NCI-H1105 (cell line): ENCODE measurements at regions not wholly inside any gene's neighbourhood (a gene's known extent, or its start where the extent isn't known, plus 50 kb on each side); places are given as distances from the start of the nearest gene placed in this dataset.

Experiments used
- DNase-seq: peaks from one replicate; lab custom pipeline; 2025; lab: John Stamatoyannopoulos, UW

DNA sequence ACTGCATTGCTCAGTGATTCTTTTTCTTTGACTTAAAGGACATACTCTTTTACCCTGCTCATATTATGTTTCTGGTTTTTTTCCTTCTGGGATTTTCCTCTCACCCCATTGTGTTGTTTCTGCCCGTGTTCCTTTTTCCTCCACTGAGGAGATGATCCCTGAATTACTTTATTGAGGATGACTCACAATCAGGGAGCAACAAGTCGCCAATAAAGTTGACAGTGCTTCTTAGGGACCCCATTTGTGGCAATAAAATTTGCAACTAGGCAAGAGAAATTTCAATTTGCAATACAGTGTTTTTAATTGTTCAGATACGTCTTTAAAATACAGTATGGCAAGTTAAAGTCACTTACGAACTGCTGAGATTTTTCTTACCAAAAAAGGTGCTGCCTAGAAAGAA, 217.9 kb downstream of the SOX4 start:
- no peak for DNase-seq

DNA sequence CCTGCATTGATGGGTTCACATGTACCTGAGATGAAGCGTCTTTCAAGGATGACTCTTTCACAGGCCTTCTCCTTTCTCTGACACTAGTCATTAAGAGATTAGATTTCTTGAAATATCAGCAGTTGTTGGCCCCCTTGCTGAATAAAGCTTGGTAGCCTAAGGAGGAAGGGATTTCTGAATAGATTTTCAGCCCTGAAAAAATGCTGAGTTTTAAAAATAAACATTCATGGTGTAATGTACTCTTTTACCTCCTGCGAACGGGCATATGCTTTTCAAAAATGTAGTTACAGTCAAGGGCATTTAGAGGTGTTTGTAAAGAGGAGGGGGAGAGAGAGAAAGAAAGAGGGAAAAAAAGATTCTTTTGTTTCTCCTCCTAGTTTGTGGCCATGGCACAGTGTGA, 222.7 kb downstream of the SOX4 start:
- DNase-seq, result no peak

DNA sequence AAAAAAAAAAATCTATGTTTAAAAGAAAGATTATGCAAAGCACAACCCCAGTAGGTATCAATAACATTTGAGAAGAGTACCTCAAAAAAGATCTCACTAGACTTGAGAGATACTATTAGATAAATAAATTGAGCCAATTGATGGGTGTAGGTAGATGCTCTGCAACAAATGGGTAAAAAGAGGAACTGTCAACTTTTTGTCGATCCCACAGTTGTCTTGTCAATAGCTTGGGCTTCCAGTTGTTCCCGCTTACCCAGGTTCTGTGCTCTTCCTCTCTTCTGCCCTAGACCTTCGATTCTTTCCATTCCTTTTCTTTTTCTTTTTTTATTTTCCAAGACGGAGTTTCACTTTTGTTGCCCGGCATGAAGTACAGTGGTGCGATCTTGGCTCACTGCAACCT, 226.9 kb downstream of the SOX4 start:
- DNase-seq, result no peak

DNA sequence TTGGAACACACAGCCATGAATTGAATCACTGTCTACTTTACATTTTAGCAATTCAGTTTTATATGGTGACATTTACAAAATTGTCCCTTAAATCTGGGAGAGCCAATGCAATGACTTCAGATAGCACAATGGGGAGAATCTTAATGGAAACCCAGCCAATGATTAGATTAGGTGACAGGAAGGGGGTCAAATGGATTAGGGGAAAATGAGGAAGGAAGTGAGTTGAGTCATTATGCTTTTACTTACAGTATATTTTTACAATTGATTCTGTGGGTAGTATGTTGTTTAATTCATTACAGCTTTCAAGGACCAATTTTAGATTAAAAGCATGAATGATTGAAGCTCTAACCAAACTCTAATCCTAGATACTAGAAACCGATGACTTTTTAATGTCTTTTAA, 229.8 kb downstream of the SOX4 start:
- DNase-seq, result no peak

DNA sequence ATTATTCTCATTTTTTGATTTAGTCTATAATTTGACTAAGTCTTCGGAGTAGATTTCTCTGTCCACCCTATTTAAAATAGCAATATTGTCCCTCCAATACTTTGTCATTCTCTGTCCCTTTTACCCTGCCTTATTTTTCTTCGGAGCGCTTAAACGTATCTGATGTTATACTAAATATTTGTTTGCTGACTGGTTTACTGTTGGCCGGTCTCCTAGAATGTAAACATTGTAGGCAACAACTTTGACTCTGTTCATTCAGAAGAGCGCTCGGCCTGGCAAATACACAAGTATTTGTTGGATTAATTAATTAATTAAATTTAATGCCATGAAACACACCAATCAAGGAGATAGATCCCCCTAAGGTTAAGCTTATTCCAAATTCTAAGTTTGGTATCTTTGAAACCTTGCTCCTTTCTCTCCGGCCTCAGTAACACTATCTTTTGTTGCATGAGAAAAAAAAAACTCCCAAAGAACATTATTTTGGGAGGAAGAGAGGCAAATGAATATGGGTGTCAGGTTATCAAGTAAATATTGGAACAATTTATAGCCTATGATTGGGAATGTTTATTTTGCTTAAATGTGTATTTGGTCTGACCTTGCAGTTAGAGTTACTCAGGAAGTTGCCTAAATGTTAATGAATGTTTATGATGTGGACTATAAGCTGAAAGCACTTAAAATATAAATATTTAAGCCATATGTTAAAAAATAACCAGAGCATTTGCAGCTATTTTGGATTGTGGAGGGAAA, 231.1 kb downstream of the SOX4 start:
- DNase-seq, result peak; percentile 10

DNA sequence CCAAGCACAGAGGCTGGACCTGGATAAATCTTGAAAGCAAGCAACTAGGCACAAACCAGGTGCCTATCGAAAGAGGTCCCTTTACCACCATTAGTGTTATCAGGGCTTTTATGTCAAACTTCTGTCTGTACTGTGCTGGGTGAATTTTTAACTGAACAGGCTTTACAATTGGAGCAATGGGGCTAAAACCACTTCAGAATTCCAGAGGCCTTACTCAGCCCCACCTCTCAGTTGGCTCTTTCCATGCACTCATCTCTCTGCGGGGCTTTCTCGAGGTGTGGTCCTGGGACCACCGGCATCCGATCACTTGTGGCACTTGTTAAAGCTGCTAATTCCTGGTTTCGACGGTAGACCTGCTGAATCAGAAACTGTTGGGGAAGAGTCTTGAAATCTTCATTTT, 232.5 kb downstream of the SOX4 start:
- no peak for DNase-seq

DNA sequence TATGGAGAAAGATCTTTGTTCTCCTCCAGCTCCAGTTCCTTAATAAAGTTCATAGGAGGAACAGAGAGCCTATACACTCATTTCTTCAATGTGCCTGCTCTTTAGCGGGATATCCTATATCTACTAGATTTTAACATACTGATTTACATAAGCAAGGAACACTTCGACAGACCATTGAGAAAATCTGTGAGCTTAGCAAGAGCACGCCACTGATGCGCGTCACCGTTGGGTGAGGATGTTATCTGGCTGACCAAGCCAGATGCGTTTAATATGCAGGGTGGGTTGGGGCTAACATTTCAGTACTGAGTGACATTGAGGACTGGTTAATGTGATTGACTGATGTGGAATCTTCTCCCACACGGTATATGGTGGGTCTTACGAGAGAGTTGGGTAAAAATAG, 233.4 kb downstream of the SOX4 start:
- no peak for DNase-seq

DNA sequence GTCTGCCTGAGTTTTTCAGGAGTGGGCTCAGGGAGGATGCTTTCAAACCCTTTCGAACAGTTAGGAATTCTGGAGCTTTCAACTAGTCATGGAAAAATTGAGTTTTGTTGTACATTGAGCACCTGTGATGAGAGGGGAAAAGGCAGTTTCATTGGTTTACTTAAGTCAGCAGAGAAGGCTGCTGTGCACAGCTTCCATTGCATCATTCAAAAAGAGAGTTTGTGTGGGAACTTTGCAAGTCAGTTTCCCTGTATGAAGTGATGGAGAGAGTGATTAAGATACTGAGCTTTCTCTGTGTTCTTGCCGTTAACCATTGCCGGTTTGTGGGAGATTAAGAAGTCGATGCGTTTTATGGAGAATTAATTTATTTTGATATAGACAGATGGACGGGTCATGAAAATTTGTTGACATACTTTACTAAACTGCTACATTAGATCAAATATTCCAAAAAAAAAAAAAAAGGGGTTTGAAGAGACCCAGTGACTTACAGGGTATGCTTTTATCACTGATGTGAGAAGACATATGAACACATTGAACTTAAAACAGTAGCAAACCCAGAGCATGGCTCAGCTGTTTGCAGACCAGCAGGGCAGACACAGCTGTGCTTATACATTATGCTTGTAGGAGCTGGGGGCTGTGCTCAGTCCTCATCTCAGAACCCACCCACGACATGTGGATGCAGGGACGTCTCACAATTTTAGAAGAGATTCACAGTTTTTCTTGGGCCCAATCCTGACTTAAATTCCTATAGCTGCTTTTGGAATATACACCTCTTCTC, 234.1 kb downstream of the SOX4 start:
- no peak for DNase-seq

DNA sequence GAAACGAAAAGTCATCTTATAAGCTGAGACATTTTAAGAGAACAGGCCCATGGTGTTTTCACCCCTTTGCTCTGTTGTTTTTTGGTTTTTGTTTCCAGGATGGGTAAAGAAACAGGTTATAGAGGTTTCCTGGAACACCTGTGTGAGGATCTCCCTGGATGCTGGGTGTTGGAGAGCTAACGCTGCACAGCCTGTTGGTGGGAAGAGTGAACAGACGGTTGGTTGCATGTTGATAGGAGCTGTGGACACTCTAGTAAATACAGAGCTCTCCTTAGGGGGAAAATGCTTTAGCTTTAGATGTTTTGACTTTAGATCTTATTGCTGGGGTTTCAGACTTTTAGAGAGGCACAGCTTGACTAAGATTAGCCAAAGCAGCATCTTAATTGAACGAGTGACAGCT, 235.2 kb downstream of the SOX4 start:
- DNase-seq, result no peak

DNA sequence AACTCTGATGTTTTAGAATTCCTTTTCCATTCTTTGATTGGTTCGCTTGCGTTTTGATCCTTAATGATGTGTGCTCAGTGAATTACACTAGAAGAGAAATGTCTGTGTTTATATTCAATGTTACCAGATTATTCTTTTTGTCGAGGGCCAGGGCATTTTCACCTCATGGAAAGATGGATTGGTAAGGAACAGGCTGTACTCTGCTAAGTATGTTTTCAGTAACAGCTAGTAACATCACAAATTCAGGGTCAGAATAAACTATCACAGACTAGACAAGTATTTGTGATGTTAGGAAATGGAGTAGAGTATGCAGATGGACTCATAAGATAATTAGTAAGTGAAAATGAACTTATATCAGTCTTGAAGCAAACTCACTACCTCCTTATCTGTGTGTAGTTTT, 235.6 kb downstream of the SOX4 start:
- no peak for DNase-seq

DNA sequence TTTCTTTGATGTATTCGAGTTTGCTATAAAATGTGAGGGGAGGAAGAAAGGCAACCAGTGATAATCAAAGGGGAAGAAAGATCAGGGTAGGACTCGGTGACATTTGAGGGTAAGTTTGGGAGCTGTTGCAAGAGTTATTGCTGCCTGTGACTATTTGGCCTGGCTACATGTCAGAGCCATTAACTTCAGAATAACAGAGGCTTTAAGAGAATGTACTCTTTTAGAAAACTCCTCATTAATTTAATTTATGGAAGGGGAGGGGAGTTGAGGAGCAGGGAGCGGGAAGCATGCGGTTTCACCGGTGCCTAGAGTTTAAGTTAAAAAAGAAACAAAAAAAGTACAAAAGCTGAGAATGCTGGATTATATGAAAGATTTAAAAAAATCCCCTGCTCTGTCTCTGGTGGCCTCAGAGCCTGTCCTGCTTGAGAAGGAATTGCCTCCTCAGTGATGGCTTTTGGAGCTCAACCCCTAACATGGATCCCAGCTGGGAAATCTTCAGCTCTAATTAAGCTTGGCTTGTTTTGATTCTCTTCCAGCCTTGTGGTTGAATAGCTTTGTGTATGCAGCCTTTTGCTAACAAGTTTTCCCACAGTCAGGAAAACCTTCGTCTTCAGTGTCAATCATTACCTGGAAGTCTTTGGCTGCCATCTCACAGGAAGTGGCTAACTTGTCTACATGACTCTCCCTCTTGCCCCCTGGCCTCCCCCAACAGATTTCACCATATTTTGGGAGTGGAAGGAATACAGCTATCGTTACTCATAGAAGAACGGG, 238.2 kb downstream of the SOX4 start:
- DNase-seq, result no peak

DNA sequence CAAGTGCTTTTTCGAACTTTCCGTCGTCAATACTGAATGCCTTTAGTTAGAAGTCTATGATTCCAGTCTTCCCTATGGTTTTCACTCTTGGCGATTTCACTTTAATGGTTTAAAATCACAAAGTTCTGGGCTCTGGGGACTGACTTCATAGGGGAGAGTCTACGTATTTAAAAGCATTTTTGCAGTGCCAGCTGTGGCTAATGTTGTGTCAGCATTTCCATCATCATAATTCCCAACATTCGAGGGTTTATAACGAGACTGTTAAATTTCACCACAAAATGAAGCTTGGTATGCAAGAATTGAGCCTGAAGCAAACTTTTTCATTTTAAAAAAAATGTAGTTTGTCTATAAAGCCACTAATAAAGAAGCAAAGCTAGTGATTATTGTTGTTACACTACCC, 242.7 kb downstream of the SOX4 start:
- no peak for DNase-seq

DNA sequence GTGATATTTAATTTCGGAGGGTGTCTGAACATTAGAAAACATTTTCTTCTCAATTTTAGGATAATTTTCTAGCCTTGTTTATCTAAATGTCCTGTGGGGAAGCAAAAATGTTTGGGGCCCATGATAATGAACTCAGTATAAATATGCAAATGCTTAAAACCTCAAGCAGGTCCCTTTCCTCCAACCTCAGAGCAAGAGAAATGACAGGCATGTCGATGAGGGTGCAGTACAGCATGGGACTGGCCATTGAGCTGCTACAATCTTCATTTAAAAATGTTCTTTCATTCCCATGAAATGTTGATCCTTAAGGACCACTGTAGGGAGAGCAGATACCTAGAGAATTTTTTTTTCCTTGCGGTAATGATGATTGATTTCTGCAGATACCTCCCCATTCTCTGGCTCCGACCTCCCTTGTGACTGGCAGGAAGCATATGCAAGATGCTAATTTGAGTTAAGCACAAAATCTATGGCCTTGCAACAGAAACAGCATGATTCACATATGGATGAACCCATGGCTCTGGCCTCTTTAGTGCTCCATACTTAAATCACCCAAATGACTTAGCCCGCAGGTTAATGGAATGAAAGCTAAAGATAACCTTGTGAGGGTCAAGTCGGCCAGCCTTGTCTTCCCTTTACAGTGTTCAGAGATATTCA, 243.3 kb downstream of the SOX4 start:
- DNase-seq, result no peak

DNA sequence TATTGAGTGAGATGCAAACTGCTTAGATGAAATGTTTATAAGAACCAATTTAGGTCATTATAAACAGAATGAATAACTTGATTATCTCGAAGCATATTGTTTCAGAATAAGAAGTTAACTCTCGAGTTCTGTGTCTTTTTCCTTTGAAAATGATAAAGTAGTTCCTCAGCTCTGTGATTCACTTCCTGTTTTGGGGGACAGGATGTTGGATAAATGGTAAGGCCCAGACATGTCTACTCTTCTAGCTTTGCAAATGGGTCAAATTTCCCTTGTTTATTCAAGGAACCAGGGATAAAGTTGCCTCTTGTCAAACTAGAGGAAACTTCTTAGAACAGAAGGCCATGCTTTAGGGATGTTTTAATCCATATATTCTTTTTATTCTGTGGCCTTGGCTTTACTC, 246.9 kb downstream of the SOX4 start:
- DNase-seq, result no peak

DNA sequence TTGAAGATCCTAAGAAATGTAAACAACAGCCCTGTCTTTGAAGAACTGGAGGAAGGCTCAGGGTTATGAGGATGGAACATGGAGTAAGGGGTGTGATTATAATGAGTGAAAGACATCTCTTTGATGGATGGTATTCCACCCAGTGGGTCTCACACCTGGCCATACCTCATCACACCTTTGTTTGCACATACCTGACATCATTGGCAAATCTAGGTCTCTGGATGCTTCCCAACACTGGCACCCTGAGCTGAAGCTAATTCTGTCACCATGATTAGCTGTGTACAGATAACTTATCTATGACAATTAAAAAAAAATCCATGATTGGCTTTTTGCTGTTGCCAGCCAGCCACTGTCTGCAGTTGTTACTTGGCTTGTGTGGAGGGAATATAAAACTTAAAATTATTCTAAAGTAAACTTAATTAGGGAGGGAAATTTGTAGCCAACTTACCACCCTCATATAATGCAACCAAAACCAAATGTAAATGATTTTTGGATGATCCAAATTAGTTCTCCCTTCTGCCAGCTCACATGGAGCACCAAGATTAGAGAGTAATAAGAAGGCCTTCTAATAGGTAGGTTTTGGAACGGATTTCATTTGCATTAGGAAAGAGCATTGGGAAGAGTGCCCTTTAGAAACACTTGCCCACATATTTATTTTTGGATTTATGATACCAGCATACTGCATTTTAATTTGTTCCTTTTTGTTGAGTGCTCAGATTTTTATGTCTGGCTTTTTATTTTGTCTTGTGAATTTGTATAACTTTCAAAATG, 249.5 kb downstream of the SOX4 start:
- no peak for DNase-seq

DNA sequence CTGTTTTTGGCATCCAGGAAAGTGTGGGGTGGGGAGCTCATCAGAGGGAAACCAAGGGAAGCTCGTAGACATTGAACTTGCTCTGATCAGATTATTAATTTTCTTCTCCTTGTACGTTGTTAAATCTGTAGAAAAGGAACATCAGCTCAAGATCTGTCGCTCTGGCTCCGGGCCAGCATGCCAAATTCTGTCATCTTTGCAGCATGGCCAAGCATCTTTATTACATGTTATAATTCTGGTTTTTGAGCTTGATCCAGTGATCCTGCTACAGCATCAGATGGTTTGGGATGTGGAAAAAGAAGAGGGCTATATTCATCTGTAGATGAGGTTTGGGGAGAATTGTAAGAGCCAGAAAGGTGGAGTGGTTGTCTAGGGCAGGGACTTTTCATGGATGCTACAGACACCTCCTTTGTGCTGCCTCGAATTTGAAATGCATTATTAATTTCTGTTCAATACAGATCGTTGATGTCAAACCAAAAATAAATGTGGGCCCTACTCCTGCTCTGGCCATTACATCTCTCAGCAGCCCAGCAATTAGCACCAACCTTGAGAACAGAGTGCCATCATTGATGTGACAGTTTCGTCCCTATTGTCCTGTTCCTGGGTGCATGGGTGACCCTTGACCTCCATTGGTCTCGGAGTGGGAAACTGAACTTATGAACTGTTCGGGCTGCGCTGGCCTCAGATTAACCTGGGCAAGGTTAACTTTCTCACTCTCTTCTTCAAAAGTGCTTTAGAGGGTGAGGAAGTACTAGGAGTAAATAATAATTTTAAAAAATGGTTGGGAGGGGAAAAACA, 250.8 kb downstream of the SOX4 start:
- DNase-seq, result no peak

DNA sequence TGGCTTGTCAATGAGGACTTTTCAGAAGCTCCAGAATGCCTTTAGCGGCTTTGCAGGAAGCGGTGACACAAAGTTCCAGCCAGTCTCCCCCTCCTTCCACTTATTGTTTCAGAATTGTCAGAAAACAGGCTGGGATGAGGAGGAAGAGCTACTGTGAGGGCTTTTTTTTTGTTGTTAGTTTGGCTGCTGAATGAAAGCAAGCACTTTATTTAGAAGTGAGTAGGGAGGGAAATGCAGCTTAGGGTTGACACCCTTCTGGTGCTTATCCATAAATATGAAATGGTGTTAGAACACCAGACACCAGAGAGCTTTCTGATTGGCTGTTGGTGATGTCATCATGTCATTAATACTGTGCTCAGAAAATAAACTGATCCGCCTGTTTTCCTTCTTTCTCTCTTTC, 251.5 kb downstream of the SOX4 start:
- no peak for DNase-seq

DNA sequence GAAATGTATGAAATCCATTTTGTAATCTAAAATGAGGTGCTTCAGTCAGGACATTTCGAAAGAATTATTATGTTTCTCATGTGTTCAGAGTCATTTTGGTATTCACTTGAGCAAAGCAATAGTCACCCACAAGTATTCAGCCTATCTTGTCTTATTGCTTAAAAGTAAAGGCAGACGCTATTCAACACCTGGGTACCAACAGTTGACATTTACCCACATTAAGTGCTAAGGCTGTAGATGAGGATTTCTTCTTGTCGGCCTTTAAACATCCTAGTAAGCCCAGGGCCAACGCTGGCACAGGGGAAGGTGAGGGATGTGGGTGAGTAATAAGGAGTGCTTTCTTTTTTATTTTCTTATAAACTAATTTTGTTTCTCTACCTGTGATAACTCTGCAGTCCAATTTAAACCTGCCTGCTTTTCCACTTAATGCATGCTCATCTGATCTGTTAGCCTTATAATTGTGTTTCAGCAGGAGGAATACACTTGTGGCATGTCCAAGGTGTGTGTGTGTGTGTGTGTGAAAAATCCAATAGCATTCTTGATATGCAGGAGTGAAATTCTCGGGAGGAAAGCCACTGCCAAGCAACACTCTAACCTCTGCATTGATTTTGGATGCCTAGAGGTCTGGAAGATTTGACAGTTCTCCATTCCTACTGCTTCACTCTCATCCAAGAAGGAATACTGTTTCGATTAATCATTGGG, 252.0 kb downstream of the SOX4 start:
- DNase-seq, result no peak

DNA sequence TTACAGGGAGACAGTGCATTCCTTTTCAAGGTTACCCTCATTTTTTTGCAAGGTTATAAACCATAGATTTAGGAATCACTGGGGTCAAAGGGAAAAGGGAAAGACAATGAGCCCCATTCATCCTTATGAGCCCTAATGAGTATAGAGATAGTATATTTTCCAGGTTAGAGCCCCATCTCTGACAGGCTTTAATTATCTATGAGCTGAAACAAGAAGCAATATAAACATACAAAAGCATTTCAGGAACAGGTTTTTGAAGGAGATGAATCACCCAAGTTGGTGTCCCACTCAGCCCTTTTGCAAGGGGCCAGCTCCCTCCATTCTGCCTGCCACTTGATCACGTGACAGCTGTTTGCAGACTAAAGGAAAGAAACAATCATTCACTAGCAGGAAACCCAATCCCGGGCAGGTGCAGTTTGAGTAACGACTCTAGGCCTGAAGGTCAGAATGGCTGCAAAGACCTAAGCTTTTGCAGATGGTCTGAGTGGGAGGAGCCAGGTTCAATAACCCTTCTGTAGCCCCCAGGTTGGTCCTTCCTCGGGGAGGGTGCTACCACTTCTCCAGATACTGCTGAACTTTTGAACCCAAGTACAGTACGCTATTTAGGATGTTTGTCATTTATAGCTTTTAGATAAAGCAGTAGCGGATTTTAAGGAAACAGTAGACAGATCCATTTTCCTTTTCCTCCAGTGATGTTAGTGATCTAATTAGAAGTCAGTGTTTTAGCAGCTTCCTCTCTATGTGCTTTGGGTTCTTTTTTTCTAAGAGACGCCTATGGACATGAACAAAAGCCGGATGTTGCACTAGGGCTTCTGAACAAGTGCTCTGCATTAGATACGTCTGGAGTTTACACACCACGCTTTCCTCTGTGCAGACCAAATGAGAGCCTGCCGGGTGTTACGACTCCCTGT, 253.2 kb downstream of the SOX4 start:
- DNase-seq, result peak; percentile 85
